HepG2 (cell line): ENCODE measurements at regions not wholly inside any gene's neighbourhood (a gene's known extent, or its start where the extent isn't known, plus 50 kb on each side); places are given as distances from the start of the nearest gene placed in this dataset.

Experiments
- CTCF ChIP-seq: sonication (generic); formaldehyde crosslinking; IDR thresholded peaks from 2 replicates; pipeline ENCODE4 v1.5.0; 2020; ENCODE audit warnings: mild to moderate bottlenecking, missing genetic modification reagents, moderate library complexity
- ESRRA ChIP-seq: sonication (generic); formaldehyde crosslinking; IDR thresholded peaks from 2 replicates; pipeline ENCODE4 v1.5.1; 2020; ENCODE audit warnings: mild to moderate bottlenecking, low read depth, missing genetic modification reagents
- HINFP ChIP-seq: sonication (generic); formaldehyde crosslinking; IDR thresholded peaks from 2 replicates; pipeline ENCODE4 v1.4.0; 2020; ENCODE audit warnings: low read depth, mild to moderate bottlenecking, missing genetic modification reagents
- NFATC3 ChIP-seq: sonication (generic); formaldehyde crosslinking; IDR thresholded peaks from 2 replicates; pipeline ENCODE4 v1.5.1; 2020; ENCODE audit warnings: mild to moderate bottlenecking, missing genetic modification reagents
- PRMT3 ChIP-seq: sonication (generic); formaldehyde crosslinking; IDR thresholded peaks from 2 replicates; pipeline ENCODE4 v1.8.1; 2022; ENCODE audit warnings: low read depth, mild to moderate bottlenecking, moderate library complexity, missing genetic modification reagents, borderline replicate concordance
- RBAK ChIP-seq: sonication (generic); formaldehyde crosslinking; IDR thresholded peaks from 2 replicates; pipeline ENCODE4 v1.5.1; 2020; ENCODE audit warnings: mild to moderate bottlenecking, missing genetic modification reagents
- RORA ChIP-seq: sonication (generic); formaldehyde crosslinking; IDR thresholded peaks from 2 replicates; pipeline ENCODE4 v1.5.0; 2020; ENCODE audit warnings: mild to moderate bottlenecking, missing genetic modification reagents, moderate library complexity
- TAF1 ChIP-seq: sonication (generic); formaldehyde crosslinking; IDR thresholded peaks from 2 replicates; pipeline ENCODE4 v1.4.0; 2020; ENCODE audit warnings: missing genetic modification reagents
- ZBTB33 ChIP-seq: sonication (generic); formaldehyde crosslinking; IDR thresholded peaks from 2 replicates; pipeline ENCODE4 v1.4.0; 2020; ENCODE audit warnings: missing genetic modification reagents
- ZNF549 ChIP-seq: sonication (generic); formaldehyde crosslinking; IDR thresholded peaks from 2 replicates; pipeline ENCODE4 v1.5.0; 2020; ENCODE audit warnings: missing genetic modification reagents
- ZNF569 ChIP-seq: sonication (generic); formaldehyde crosslinking; IDR thresholded peaks from 2 replicates; pipeline ENCODE4 v1.5.0; 2020; ENCODE audit warnings: mild to moderate bottlenecking, missing genetic modification reagents, moderate library complexity, borderline replicate concordance
- ZNF574 ChIP-seq: sonication (generic); formaldehyde crosslinking; IDR thresholded peaks from 2 replicates; pipeline ENCODE4 v1.4.0; 2020; ENCODE audit warnings: missing genetic modification reagents

GRCh38 chr5:20248118-20248517, 260.1 kb upstream of the CDH18 start:
- no peak for TF ChIP-seq ZNF549 (CRISPR knock-in tag)
- no peak for TF ChIP-seq HINFP (CRISPR knock-in tag)
- TF ChIP-seq NFATC3 (CRISPR knock-in tag) = no peak
- TF ChIP-seq ESRRA (CRISPR knock-in tag) = no peak
- TF ChIP-seq ZNF569 = no peak
- TF ChIP-seq TAF1 = no peak
- TF ChIP-seq PRMT3 (CRISPR knock-in tag) = no peak
- no peak for TF ChIP-seq ZBTB33 (CRISPR knock-in tag)
- no peak for TF ChIP-seq CTCF (CRISPR knock-in tag)
- no peak for TF ChIP-seq RORA (CRISPR knock-in tag)
- no peak for TF ChIP-seq ZNF574 (CRISPR knock-in tag)
- TF ChIP-seq RBAK (CRISPR knock-in tag) = no peak
